Panc1 (cell line): ENCODE measurements at regions not wholly inside any gene's neighbourhood (a gene's known extent, or its start where the extent isn't known, plus 50 kb on each side); places are given as distances from the start of the nearest gene placed in this dataset.

ENCODE experiments used
- CTCF ChIP-seq: fragments of 450-650 bp; IDR thresholded peaks from 2 replicates; pipeline ENCODE4 v1.5.1; 2017; ENCODE audit warnings: mild to moderate bottlenecking
- POLR2AphosphoS5 ChIP-seq: IDR thresholded peaks from 2 replicates; pipeline ENCODE4 v1.6.1; 2012; ENCODE audit warnings: mild to moderate bottlenecking, low read depth, low read length, moderate library complexity
- REST ChIP-seq, 2 experiments: IDR thresholded peaks; 2 replicates each; pipeline ENCODE4 v1.6.1; 2011 to 2012; ENCODE audit warnings: low read depth in 2 of 2, control low read depth in 1 of 2, low read length in 1 of 2, mild to moderate bottlenecking in 1 of 2, moderate library complexity in 1 of 2; ENCODE audit not compliant: insufficient read depth in 1 of 2

- TF ChIP-seq CTCF: no peak
- TF ChIP-seq POLR2AphosphoS5: no peak
- TF ChIP-seq REST (IDR thresholded peaks at IDR 0.05; ENCODE audit: insufficient read depth in 1 of 2, low read depth in 2 of 2, low read length in 1 of 2): no peak
These were observed 1192.8 kb upstream of the TMEM132C start for GRCh38 chr12:127074161-127074560.
